Activated T-cell treated with anti-CD3 and anti-CD28 coated beads, Interleukin-2, amount 50 U/mL, for 4 hours (primary cell): ENCODE measurements at regions not wholly inside any gene's neighbourhood (a gene's known extent, or its start where the extent isn't known, plus 50 kb on each side); places are given as distances from the start of the nearest gene placed in this dataset.

Experiments
- ATAC-seq, 2 donors: fragments of 200-7000 bp; cut with Tn5 transposase; one replicate each; pipeline ENCODE4 v1.10.0; 2021
- DNase-seq: peaks from one replicate; pipeline ENCODE4 v3.0.0-alpha.2; 2020
- H3K27me3 Mint-ChIP-seq: one replicate; pipeline ENCODE4 v1.8.0; 2021; ENCODE audit warnings: low read depth, mixed read lengths
- H3K36me3 Mint-ChIP-seq: one replicate; pipeline ENCODE4 v1.8.0; 2022; ENCODE audit warnings: mixed read lengths; ENCODE audit not compliant: insufficient read depth
- H3K4me1 Mint-ChIP-seq: one replicate; pipeline ENCODE4 v1.8.0; 2021; ENCODE audit warnings: low read depth, mixed read lengths
- H3K4me3 Mint-ChIP-seq: one replicate; pipeline ENCODE4 v1.8.0; 2021; ENCODE audit warnings: mild to moderate bottlenecking, moderate library complexity, mixed read lengths
- H3K9me3 Mint-ChIP-seq: one replicate; pipeline ENCODE4 v1.8.0; 2021; ENCODE audit warnings: mixed read lengths

GRCh38 chr16:54822892-54823291 lies 107.8 kb upstream of the IRX5 start:
- ATAC-seq (no peak), DNase-seq (no peak)
- Mint-ChIP-seq H3K4me3 (no peak overlapping the region), H3K4me1 (no peaks in the 10 kb centered on the region), H3K36me3 (no peaks in the 10 kb centered on the region), H3K27me3 (peaks cover 2% of the 10 kb centered on the region), H3K9me3 (peaks cover 8% of the 10 kb centered on the region)

DNA sequence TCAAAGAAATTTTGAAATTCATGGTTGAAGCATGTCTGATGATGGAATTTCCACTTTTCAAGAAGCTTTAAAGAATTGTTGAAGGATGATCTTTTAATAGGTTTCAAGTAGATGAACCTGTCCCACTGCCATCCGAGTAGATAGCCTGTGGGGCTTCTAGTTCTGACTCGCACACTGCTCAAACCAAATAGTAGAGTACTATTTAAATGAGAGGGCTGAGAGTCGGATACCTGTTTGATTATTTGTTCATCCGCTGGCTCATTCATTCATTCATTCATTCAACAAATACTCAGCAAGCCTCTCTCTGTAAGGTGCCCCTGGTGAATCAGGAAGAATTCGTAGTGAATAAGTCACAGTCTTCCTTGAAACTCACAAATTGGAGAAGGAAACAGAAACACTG lies 108.2 kb upstream of the IRX5 start:
- Mint-ChIP-seq H3K36me3 (no peaks in the 10 kb centered on the region), H3K27me3 (peaks cover 2% of the 10 kb centered on the region), H3K4me3 (no peak overlapping the region), H3K4me1 (no peaks in the 10 kb centered on the region), H3K9me3 (peaks cover 6% of the 10 kb centered on the region)
- ATAC-seq: no peak
- DNase-seq: no peak

DNA sequence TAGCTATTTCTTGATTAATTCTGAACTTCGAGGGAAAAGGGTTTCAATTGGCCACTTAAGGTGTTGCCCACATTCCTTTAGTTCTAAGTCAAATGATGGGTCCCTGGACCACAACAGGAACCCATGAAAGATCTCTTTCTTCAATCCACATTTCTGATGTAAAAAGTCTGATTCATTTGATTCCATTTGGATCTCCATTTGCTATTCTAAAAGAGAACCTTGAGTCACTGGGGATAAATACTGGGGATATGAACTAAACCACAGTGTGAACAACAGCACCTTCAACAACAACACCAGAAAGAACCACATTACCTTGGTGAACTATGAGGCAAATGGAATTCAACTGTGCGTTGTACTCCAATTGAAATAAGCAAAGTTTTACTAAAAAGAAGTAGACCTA lies 108.9 kb upstream of the IRX5 start:
- DNase-seq: no peak
- no peak for ATAC-seq
- H3K36me3 Mint-ChIP-seq: no peaks in the 10 kb centered on the region
- no peak overlapping the region for H3K4me3 Mint-ChIP-seq
- no peaks in the 10 kb centered on the region for H3K4me1 Mint-ChIP-seq
- peaks cover 2% of the 10 kb centered on the region for H3K27me3 Mint-ChIP-seq
- no peaks in the 10 kb centered on the region for H3K9me3 Mint-ChIP-seq

DNA sequence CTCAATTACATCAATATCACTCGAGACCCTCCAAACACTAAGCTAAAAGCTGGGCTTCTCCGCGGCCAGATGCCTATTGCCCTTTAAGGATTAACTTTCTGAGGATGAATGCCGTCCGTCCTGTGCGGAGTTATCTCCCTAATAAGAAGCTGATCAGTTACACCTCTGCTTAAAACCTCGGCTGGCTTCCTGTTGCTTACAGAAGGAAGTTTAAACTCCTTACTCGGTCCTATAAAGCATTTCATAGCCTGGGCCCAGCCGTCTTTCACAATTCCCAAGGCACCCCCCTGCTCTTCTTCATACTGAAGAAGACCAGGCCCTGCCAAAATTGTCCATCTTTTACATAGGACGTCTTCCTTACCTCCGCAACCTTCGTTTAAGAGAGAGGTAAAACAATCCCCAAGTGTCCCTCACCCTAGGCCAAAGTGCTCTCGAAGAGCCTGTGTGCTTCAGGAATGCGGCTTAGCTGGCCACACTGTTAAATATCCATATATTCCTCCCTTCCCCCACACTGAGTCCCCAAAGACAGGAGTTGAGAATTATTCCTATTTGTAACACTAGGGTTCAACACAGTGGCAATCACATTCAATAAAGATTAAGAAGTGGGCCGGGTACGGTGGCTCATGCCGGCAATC lies 112.6 kb upstream of the IRX5 start:
- Mint-ChIP-seq H3K36me3 (no peaks in the 10 kb centered on the region), H3K4me1 (no peaks in the 10 kb centered on the region), H3K27me3 (peaks cover 2% of the 10 kb centered on the region), H3K4me3 (no peak overlapping the region), H3K9me3 (no peaks in the 10 kb centered on the region)
- ATAC-seq (no peak), DNase-seq (no peak)

DNA sequence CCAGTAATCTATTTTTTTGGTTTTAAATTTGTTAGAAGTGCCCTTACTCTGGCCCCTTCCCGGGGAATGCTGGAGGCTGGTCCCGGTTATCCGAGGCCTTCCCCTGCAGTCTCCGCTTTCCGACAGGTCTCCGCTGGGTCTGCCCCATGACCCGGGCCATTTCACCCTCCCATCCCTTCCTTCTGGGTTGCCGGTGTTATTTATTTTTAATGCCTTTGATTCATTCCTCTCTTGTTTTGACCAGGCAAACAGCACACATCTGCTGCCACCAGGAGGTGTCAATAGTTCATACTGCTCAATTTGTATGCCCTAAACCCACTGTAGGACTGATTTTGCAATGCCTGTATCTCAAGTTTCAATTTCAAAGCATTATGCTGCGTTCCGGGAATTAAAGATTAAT lies 113.2 kb upstream of the IRX5 start:
- H3K4me3 Mint-ChIP-seq: no peak overlapping the region
- peaks cover 4% of the 10 kb centered on the region for H3K27me3 Mint-ChIP-seq
- no peaks in the 10 kb centered on the region for H3K4me1 Mint-ChIP-seq
- ATAC-seq: no peak
- no peaks in the 10 kb centered on the region for H3K9me3 Mint-ChIP-seq
- no peaks in the 10 kb centered on the region for H3K36me3 Mint-ChIP-seq
- no peak for DNase-seq

DNA sequence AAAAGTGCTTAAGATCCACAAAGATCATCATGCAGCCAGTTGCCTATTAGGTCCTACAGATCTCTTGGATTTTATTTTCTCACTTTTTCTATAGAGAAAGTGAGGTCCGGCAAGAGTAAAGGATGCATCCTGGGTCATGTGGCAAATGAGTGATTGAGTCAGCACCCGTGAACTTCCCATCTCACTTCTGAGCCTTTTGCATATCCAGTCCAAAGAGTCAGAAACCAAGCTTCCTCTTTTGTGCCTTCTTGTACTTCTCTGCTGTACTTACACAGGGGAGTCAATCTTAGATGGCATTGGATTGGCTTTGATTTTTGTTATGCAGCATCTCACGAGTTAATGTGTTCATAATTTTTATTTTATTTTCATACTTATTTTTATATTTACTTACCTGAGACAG lies 114.2 kb upstream of the IRX5 start:
- no peaks in the 10 kb centered on the region for H3K4me1 Mint-ChIP-seq
- H3K4me3 Mint-ChIP-seq: no peak overlapping the region
- no peaks in the 10 kb centered on the region for H3K9me3 Mint-ChIP-seq
- DNase-seq (no peak), ATAC-seq (no peak)
- no peaks in the 10 kb centered on the region for H3K36me3 Mint-ChIP-seq
- peaks cover 4% of the 10 kb centered on the region for H3K27me3 Mint-ChIP-seq

DNA sequence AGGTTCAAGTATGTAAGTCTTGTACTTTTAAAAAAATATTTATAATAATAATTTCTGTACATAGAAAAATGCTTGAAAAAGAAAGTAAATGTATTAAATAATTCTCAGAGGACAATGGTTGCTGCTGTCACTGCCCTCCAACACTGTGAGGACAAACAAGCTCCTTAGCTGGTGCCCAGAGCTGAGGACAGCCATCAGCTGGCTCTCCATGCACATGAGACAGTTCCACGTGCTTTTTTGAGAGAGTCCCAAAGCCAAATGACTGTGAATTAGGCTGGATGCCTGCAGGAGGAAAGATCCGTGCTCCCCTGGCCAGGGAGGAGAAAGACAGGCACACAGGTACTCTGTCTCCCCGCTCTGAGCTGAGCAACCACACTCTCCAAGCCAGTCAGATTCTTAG lies 115.5 kb upstream of the IRX5 start:
- DNase-seq: no peak
- Mint-ChIP-seq H3K9me3 (no peaks in the 10 kb centered on the region), H3K27me3 (peaks cover 4% of the 10 kb centered on the region), H3K4me1 (no peaks in the 10 kb centered on the region), H3K36me3 (no peaks in the 10 kb centered on the region), H3K4me3 (no peak overlapping the region)
- no peak for ATAC-seq

DNA sequence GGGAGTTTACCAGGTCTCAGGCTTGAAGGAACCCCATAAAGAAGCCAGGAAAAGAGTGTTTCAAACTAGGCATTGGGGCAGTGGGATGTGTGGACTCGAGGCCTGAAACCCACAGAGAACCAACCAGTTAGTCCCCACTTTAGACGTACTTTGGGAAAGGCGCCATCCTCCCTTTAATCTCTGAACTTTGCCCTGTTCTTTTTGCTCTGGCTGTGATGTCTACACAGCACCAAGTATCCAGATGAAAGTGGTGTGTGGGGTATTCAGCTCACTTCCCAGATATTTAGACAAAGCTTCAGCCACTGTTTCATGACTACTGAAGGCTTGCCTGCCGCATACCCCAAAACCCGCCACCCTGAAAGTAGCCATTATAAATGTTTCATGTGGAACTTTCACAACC lies 116.9 kb upstream of the IRX5 start:
- Mint-ChIP-seq H3K9me3 (no peaks in the 10 kb centered on the region), H3K36me3 (no peaks in the 10 kb centered on the region), H3K27me3 (peaks cover 4% of the 10 kb centered on the region), H3K4me3 (no peak overlapping the region), H3K4me1 (no peaks in the 10 kb centered on the region)
- ATAC-seq (no peak), DNase-seq (no peak)

- no peaks in the 10 kb centered on the region for H3K9me3 Mint-ChIP-seq
- no peaks in the 10 kb centered on the region for H3K36me3 Mint-ChIP-seq
- DNase-seq: no peak
- no peak for ATAC-seq
- no peaks in the 10 kb centered on the region for H3K4me1 Mint-ChIP-seq
- H3K27me3 Mint-ChIP-seq: peaks cover 2% of the 10 kb centered on the region
- H3K4me3 Mint-ChIP-seq: no peak overlapping the region
Measured at GRCh38 chr16:54812229-54812628, 118.4 kb upstream of the IRX5 start.

GRCh38 chr16:54808890-54809289 lies 121.8 kb upstream of the IRX5 start:
- ATAC-seq (no peak), DNase-seq (no peak)
- Mint-ChIP-seq H3K9me3 (no peaks in the 10 kb centered on the region), H3K4me3 (no peak overlapping the region), H3K36me3 (no peaks in the 10 kb centered on the region), H3K27me3 (peaks cover 2% of the 10 kb centered on the region), H3K4me1 (no peaks in the 10 kb centered on the region)

DNA sequence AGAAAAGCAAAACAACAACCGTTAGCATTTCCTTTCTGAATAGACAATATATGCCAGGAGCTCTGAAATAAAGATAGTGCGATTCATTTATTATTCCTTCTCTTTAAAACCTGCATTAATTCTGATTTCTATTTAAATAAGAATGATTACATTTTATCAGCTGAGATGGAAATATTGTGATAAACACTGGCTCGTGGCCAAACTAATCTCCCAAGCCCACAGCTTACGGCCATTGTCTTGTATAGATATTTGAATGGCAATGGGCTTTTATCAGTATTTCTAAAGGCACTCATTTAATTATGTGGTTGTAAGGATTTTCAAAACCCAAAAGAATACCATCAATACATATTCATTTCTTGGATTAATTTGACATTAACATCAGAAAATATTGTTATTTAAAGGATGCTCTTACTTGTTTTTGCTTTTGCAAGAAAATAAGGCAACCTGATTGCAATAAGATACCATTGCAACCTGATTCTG lies 123.7 kb upstream of the IRX5 start:
- DNase-seq: no peak
- no peaks in the 10 kb centered on the region for H3K27me3 Mint-ChIP-seq
- no peaks in the 10 kb centered on the region for H3K36me3 Mint-ChIP-seq
- H3K4me3 Mint-ChIP-seq: no peak overlapping the region
- peaks cover 4% of the 10 kb centered on the region for H3K9me3 Mint-ChIP-seq
- no peaks in the 10 kb centered on the region for H3K4me1 Mint-ChIP-seq
- ATAC-seq: no peak

DNA sequence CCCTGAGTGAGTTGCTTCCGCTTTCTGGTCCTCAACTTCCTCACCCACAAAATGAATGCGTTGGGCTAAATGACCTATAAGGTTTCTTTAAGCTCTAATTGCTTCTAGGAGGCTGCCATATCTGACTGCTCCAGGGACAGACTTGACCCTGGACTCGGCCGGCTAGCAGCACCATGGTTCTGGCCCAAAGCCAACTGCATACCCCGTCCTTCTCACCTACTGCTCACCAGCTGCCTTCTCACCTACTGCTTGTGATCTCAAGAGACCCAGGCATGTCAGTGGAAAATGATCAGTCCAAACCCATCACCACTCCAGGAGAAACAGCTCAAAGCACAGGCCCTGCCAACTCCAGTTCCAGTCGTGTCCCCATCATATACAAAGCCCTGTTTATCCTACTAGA lies 124.3 kb upstream of the IRX5 start:
- no peaks in the 10 kb centered on the region for H3K4me1 Mint-ChIP-seq
- no peak for ATAC-seq
- H3K36me3 Mint-ChIP-seq: no peaks in the 10 kb centered on the region
- peaks cover 4% of the 10 kb centered on the region for H3K9me3 Mint-ChIP-seq
- DNase-seq: no peak
- H3K27me3 Mint-ChIP-seq: no peaks in the 10 kb centered on the region
- no peak overlapping the region for H3K4me3 Mint-ChIP-seq

GRCh38 chr16:54805648-54806047 lies 125.0 kb upstream of the IRX5 start:
- ATAC-seq (no peak), DNase-seq (no peak)
- Mint-ChIP-seq H3K4me1 (no peaks in the 10 kb centered on the region), H3K4me3 (no peak overlapping the region), H3K27me3 (no peaks in the 10 kb centered on the region), H3K9me3 (peaks cover 4% of the 10 kb centered on the region), H3K36me3 (no peaks in the 10 kb centered on the region)

GRCh38 chr16:54801057-54801844 lies 129.4 kb upstream of the IRX5 start:
- H3K27me3 Mint-ChIP-seq: no peaks in the 10 kb centered on the region
- no peaks in the 10 kb centered on the region for H3K4me1 Mint-ChIP-seq
- no peak overlapping the region for H3K4me3 Mint-ChIP-seq
- ATAC-seq (no peak), DNase-seq (no peak)
- H3K36me3 Mint-ChIP-seq: no peaks in the 10 kb centered on the region
- peaks cover 4% of the 10 kb centered on the region for H3K9me3 Mint-ChIP-seq

DNA sequence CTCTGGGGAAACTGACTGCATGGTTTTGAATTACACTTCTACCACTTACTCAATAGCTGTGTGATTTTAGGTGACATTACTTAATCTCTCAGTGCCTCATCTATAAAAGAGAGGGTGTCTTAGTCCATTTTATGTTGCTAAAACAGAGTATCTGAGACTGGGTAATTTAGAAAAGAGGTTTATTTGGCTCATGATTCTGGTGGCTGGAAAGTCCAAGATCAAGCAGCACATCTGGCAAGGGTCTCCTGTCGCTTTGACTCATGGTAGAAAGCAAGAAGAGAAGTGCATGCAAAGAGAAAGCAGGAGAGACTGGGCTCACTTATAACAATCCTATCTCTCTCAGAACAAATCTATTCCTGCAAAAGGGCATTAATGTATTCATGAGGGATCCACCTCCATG lies 132.4 kb upstream of the IRX5 start:
- Mint-ChIP-seq H3K36me3 (no peaks in the 10 kb centered on the region), H3K4me3 (no peak overlapping the region), H3K9me3 (peaks cover 4% of the 10 kb centered on the region), H3K4me1 (no peaks in the 10 kb centered on the region), H3K27me3 (no peaks in the 10 kb centered on the region)
- no peak for DNase-seq
- ATAC-seq: no peak
